Neural cell (in vitro differentiated cells): ENCODE measurements at regions not wholly inside any gene's neighbourhood (a gene's known extent, or its start where the extent isn't known, plus 50 kb on each side); places are given as distances from the start of the nearest gene placed in this dataset.
"Not testable (repeated sequence)": the region's sequence is repeated elsewhere in the genome, so short reads cannot be mapped to it uniquely, and the experiment has no call there.

Source experiments
- H2AFZ ChIP-seq: fragments of 200-600, 300-800 bp; sonication (generic), shearing (Covaris generic); 2 replicates; pipeline ENCODE4 v1.6.0; 2014; ENCODE audit warnings: low read depth, mild to moderate bottlenecking, antibody characterized with exemption, low read length, moderate library complexity
- H3F3A ChIP-seq: fragments of 200-600 bp; shearing (Covaris generic); 2 replicates; pipeline ENCODE4 v1.6.1; 2016; ENCODE audit warnings: mild to moderate bottlenecking, moderate library complexity, mixed read lengths, antibody characterized with exemption, low read length; ENCODE audit not compliant: insufficient read depth, poor library complexity, severe bottlenecking
- H3K27ac ChIP-seq: fragments of 200-600, 300-800 bp; sonication (generic), shearing (Covaris generic); 2 replicates; pipeline ENCODE4 v1.5.1; 2014; ENCODE audit warnings: mild to moderate bottlenecking, low read length, moderate library complexity
- H3K27me3 ChIP-seq: fragments of 300-800, 200-600 bp; sonication (generic), shearing (Covaris generic); 2 replicates; pipeline ENCODE4 v1.6.0; 2014; ENCODE audit warnings: mild to moderate bottlenecking, low read depth, low read length, moderate library complexity; ENCODE audit not compliant: insufficient read depth
- H3K36me3 ChIP-seq: fragments of 300-800, 200-600 bp; sonication (generic), shearing (Covaris generic); 2 replicates; pipeline ENCODE4 v1.5.1; 2014; ENCODE audit warnings: mild to moderate bottlenecking, antibody characterized with exemption, low read length, moderate library complexity; ENCODE audit not compliant: insufficient read depth
- H3K4me2 ChIP-seq: fragments of 300-800, 200-600 bp; sonication (generic), shearing (Covaris generic); 2 replicates; pipeline ENCODE4 v1.6.0; 2014; ENCODE audit warnings: mild to moderate bottlenecking, low read length
- H3K4me3 ChIP-seq: fragments of 300-800, 200-600 bp; sonication (generic), shearing (Covaris generic); 2 replicates; pipeline ENCODE4 v1.5.1; 2014; ENCODE audit warnings: mild to moderate bottlenecking, low read length, moderate library complexity
- H3K79me2 ChIP-seq: fragments of 200-600 bp; shearing (Covaris generic); replicated peaks from 2 replicates; pipeline ENCODE4 v1.6.0; 2014; ENCODE audit warnings: mild to moderate bottlenecking, low read length, moderate library complexity; ENCODE audit not compliant: insufficient read depth
- H3K9ac ChIP-seq: fragments of 300-800, 200-600 bp; sonication (generic), shearing (Covaris generic); 2 replicates; pipeline ENCODE4 v1.6.1; 2016; ENCODE audit warnings: mild to moderate bottlenecking, low read length, mixed read lengths
- H3K9me2 ChIP-seq: fragments of 200-600 bp; shearing (Covaris generic); 2 replicates; pipeline ENCODE4 v1.6.1; 2016; ENCODE audit warnings: mild to moderate bottlenecking, low read length, mixed read lengths; ENCODE audit not compliant: insufficient read depth
- H3K9me3 ChIP-seq: fragments of 200-600, 300-800 bp; sonication (generic), shearing (Covaris generic); 2 replicates; pipeline ENCODE4 v1.6.1; 2016; ENCODE audit warnings: mild to moderate bottlenecking, mixed run types, low read length, moderate library complexity, mixed read lengths
- H4K20me1 ChIP-seq: fragments of 200-600 bp; shearing (Covaris generic); 2 replicates; pipeline ENCODE4 v1.6.1; 2016; ENCODE audit warnings: mild to moderate bottlenecking, mixed run types; ENCODE audit not compliant: insufficient read depth
- EP300 ChIP-seq: fragments of 450-650 bp; conservative IDR thresholded peaks from 2 replicates; pipeline ENCODE4 v1.6.1; 2014; ENCODE audit warnings: antibody characterized with exemption, mild to moderate bottlenecking, moderate library complexity; ENCODE audit not compliant: poor library complexity, severe bottlenecking
- EZH2 ChIP-seq: fragments of 200-600, 300-800 bp; shearing (Covaris generic), sonication (generic); IDR thresholded peaks from 2 replicates; pipeline ENCODE4 v1.6.1; 2014; ENCODE audit warnings: antibody characterized with exemption, low read length, borderline replicate concordance, mild to moderate bottlenecking; ENCODE audit not compliant: insufficient read depth, poor library complexity, severe bottlenecking
- MXI1 ChIP-seq: fragments of 450-650 bp; conservative IDR thresholded peaks from 2 replicates; pipeline ENCODE4 v1.6.1; 2014; ENCODE audit warnings: antibody characterized with exemption, mild to moderate bottlenecking; ENCODE audit not compliant: poor library complexity, severe bottlenecking
- POLR2AphosphoS5 ChIP-seq: IDR thresholded peaks from 2 replicates; pipeline ENCODE4 v1.6.1; 2012
- RAD21 ChIP-seq: fragments of 450-650 bp; conservative IDR thresholded peaks from 2 replicates; pipeline ENCODE4 v1.6.1; 2014; ENCODE audit warnings: antibody characterized with exemption, mild to moderate bottlenecking, moderate library complexity
- SMC3 ChIP-seq: fragments of 450-650 bp; conservative IDR thresholded peaks from 2 replicates; pipeline ENCODE4 v1.6.1; 2014; ENCODE audit warnings: antibody characterized with exemption, mild to moderate bottlenecking, moderate library complexity; ENCODE audit not compliant: poor library complexity
- TAF1 ChIP-seq: IDR thresholded peaks from 2 replicates; pipeline ENCODE4 v1.6.1; 2012; ENCODE audit warnings: low read depth
- TF ChIP-seq, protein P1 (sequence below): fragments of 450-650 bp; IDR thresholded peaks from 2 replicates; pipeline ENCODE4 v1.5.1; 2014; ENCODE audit warnings: antibody characterized with exemption, mild to moderate bottlenecking, moderate library complexity; ENCODE audit not compliant: poor library complexity, severe bottlenecking
- TF ChIP-seq, protein P2 (sequence below): IDR thresholded peaks from 2 replicates; pipeline ENCODE4 v1.6.1; 2012; ENCODE audit warnings: borderline replicate concordance

DNA sequence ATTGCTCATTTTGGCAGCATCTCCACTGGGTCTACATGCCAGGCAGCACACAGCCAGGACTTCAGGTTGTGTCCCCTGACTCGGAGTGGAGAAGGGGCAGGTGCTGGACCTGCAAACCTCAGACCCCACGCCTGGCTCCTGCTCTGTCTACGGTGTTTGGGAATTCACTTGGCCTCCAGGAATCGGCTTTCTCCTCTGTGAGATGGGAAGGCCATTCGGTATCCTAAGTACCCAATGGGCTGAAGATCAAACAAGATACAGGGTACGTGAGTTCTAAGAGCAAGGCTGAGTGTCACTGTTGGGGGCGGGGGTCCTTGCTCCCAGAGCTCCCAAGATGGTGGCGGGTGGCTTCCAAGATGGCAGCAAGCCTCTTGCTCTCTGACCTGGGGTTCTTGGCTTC, 73.2 kb upstream of the EN2 start:
- H3K4me2 ChIP-seq = no peak overlapping the region
- peaks cover 55% of the 10 kb centered on the region for H3K27me3 ChIP-seq
- no peak overlapping the region for H3K27ac ChIP-seq
- no peak overlapping the region for H3K4me3 ChIP-seq
- H3F3A ChIP-seq = no peaks in the 10 kb centered on the region
- H2AFZ ChIP-seq = no peak overlapping the region
- H3K9ac ChIP-seq = no peak overlapping the region
- H3K36me3 ChIP-seq = no peaks in the 10 kb centered on the region
- no peaks in the 10 kb centered on the region for H3K9me3 ChIP-seq
- TF ChIP-seq TAF1 (no peak), EZH2 (no peak), POLR2AphosphoS5 (no peak), EP300 (no peak), MXI1 (no peak), SMC3 (no peak), RAD21 (no peak)
- TF ChIP-seq, protein P1, sequence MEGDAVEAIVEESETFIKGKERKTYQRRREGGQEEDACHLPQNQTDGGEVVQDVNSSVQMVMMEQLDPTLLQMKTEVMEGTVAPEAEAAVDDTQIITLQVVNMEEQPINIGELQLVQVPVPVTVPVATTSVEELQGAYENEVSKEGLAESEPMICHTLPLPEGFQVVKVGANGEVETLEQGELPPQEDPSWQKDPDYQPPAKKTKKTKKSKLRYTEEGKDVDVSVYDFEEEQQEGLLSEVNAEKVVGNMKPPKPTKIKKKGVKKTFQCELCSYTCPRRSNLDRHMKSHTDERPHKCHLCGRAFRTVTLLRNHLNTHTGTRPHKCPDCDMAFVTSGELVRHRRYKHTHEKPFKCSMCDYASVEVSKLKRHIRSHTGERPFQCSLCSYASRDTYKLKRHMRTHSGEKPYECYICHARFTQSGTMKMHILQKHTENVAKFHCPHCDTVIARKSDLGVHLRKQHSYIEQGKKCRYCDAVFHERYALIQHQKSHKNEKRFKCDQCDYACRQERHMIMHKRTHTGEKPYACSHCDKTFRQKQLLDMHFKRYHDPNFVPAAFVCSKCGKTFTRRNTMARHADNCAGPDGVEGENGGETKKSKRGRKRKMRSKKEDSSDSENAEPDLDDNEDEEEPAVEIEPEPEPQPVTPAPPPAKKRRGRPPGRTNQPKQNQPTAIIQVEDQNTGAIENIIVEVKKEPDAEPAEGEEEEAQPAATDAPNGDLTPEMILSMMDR = no peak
- TF ChIP-seq, protein P2, sequence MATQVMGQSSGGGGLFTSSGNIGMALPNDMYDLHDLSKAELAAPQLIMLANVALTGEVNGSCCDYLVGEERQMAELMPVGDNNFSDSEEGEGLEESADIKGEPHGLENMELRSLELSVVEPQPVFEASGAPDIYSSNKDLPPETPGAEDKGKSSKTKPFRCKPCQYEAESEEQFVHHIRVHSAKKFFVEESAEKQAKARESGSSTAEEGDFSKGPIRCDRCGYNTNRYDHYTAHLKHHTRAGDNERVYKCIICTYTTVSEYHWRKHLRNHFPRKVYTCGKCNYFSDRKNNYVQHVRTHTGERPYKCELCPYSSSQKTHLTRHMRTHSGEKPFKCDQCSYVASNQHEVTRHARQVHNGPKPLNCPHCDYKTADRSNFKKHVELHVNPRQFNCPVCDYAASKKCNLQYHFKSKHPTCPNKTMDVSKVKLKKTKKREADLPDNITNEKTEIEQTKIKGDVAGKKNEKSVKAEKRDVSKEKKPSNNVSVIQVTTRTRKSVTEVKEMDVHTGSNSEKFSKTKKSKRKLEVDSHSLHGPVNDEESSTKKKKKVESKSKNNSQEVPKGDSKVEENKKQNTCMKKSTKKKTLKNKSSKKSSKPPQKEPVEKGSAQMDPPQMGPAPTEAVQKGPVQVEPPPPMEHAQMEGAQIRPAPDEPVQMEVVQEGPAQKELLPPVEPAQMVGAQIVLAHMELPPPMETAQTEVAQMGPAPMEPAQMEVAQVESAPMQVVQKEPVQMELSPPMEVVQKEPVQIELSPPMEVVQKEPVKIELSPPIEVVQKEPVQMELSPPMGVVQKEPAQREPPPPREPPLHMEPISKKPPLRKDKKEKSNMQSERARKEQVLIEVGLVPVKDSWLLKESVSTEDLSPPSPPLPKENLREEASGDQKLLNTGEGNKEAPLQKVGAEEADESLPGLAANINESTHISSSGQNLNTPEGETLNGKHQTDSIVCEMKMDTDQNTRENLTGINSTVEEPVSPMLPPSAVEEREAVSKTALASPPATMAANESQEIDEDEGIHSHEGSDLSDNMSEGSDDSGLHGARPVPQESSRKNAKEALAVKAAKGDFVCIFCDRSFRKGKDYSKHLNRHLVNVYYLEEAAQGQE = no peak
- no peaks in the 10 kb centered on the region for H4K20me1 ChIP-seq
- no peaks in the 10 kb centered on the region for H3K9me2 ChIP-seq
- H3K79me2 ChIP-seq = no peaks in the 10 kb centered on the region

DNA sequence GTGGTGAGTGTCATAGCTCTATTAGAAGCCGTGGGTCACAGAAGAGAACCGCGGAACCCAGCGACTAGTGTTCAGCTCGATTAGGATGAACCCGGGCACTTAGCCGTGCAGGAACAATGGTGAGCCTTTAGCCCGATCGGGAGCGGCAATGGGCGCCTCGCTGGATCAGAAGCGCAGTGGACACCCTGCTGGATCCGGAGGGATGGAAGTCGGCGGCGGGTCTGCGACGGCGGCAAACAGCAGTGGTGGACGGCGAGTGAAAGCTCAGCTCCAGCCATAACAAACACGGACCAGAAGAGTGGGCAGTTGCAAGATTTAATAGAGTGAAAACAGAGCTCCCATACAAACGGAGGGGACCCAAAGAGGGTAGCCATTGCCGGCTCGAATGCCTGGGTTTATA, 72.7 kb upstream of the EN2 start:
- H3F3A ChIP-seq, H3K4me3 ChIP-seq, H3K9ac ChIP-seq, H3K27ac ChIP-seq, H3K36me3 ChIP-seq, H3K9me3 ChIP-seq, H4K20me1 ChIP-seq, H3K79me2 ChIP-seq, H3K9me2 ChIP-seq, H2AFZ ChIP-seq, H3K4me2 ChIP-seq: not testable (repeated sequence)
- peaks cover 51% of the 10 kb centered on the region for H3K27me3 ChIP-seq

DNA sequence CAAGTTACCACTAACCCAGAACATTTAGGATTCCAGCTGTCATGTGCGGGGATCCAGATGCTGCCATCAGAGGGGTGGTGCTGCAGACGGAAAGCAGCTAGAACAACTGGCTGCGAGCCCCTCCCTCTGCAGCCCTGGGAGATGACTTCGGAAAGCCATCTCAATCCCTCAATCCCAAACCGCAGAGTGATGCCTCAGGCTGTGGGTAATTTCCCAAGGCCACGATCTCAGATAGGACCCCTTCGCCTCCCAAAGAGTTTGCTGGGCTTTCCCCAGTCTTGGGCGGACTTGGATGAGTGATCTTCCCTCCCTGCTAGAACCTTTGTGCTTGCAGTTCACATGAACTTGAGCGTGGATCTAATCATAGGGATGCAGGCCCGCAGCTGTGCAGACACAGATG, 71.3 kb upstream of the EN2 start:
- no peaks in the 10 kb centered on the region for H3F3A ChIP-seq
- no peaks in the 10 kb centered on the region for H3K9me3 ChIP-seq
- no peak overlapping the region for H3K4me2 ChIP-seq
- H4K20me1 ChIP-seq = no peaks in the 10 kb centered on the region
- no peak overlapping the region for H3K4me3 ChIP-seq
- H3K27ac ChIP-seq = no peak overlapping the region
- no peaks in the 10 kb centered on the region for H3K36me3 ChIP-seq
- H3K9me2 ChIP-seq = no peaks in the 10 kb centered on the region
- peaks cover 37% of the 10 kb centered on the region for H3K27me3 ChIP-seq
- H2AFZ ChIP-seq = no peak overlapping the region
- TF ChIP-seq RAD21 = no peak
- no peak for TF ChIP-seq EP300
- TF ChIP-seq, protein P2 = no peak
- no peak for TF ChIP-seq EZH2
- TF ChIP-seq POLR2AphosphoS5 = no peak
- no peak for TF ChIP-seq MXI1
- TF ChIP-seq TAF1 = no peak
- TF ChIP-seq, protein P1 = no peak
- no peak for TF ChIP-seq SMC3
- no peak overlapping the region for H3K9ac ChIP-seq
- no peaks in the 10 kb centered on the region for H3K79me2 ChIP-seq
